ENCODE measurements at regions not wholly inside any gene's neighbourhood (a gene's known extent, or its start where the extent isn't known, plus 50 kb on each side); places are given as distances from the start of the nearest gene placed in this dataset.

DNA sequence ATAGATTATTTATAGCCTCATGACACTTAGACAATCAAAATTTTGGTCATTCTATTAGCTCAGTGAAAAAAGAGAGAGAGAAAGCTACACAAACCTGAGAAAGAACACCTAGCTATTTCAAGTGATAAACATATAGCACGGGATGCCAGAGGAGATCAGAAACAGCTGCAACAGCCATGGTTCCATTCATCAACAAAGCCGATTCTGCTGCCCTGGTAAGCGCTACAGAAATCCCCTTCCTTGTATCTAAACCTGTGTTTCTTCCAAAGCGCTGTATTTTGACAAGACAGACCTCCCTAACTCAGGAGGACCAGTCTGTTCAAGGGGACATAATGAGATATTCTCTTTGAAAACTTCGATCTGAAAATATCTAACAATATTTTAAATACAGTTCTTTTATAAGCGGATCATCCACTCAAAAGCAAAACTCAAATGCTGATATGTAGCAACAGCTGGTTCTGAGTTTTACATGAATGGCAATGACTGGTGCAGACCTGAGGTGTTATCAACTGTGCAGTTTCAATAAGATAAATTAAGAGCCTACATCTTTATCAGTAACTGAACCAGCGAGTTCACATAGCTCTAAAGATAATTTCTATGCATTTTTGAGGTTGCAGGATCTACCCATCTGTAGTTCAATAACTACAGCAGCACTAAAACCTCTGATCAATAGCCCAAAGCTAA, 447.8 kb downstream of the FRK start:
- no peak for DNase-seq
- no peak overlapping the region for H3K4me3 ChIP-seq (ENCODE audit: low read depth, low read length)
- no peaks in the 10 kb centered on the region for H3K27me3 ChIP-seq
- no peaks in the 10 kb centered on the region for H3K4me1 ChIP-seq
- H3K9me3 ChIP-seq, result no peaks in the 10 kb centered on the region
- TF ChIP-seq CTCF (IDR thresholded peaks at IDR 0.05; ENCODE audit: low read depth, low read length), result no peak
- H3K36me3 ChIP-seq, result no peaks in the 10 kb centered on the region

- H3K9me3 ChIP-seq, result no peaks in the 10 kb centered on the region
- TF ChIP-seq CTCF (IDR thresholded peaks at IDR 0.05; ENCODE audit: low read depth, low read length), result no peak
- no peaks in the 10 kb centered on the region for H3K27me3 ChIP-seq
- DNase-seq, result no peak
- no peaks in the 10 kb centered on the region for H3K36me3 ChIP-seq
- no peaks in the 10 kb centered on the region for H3K4me1 ChIP-seq
- no peak overlapping the region for H3K4me3 ChIP-seq (ENCODE audit: low read depth, low read length)
These were observed 448.5 kb downstream of the FRK start for GRCh38 chr6:115612216-115612615.

GRCh38 chr6:115610696-115611095, 450.0 kb downstream of the FRK start:
- Histone ChIP-seq H3K36me3 (no peaks in the 10 kb centered on the region), H3K4me1 (no peaks in the 10 kb centered on the region), H3K27me3 (no peaks in the 10 kb centered on the region), H3K4me3 (ENCODE audit: low read depth, low read length) (no peak overlapping the region), H3K9me3 (no peaks in the 10 kb centered on the region)
- peak; percentile 52 for DNase-seq
- no peak for TF ChIP-seq CTCF (IDR thresholded peaks at IDR 0.05; ENCODE audit: low read depth, low read length)

DNA sequence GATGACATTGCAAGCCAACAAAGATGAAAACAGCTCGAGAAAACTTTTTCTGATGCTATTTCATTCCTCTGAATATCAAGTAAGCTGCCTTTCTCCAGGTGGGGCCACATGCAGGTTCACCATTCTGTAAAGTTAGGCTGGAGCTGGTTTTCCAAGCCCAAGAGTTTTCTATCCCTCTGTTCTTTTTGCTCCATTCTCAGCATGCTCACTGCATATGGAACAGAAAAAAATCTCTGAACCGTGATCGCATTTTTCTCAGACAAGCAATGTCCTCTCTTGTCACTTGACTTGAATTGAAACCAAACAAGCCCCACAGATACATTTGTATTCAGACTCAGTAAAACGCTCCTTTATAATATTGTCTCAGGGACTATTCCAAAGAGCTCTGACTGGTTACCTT, 451.6 kb downstream of the FRK start:
- no peak for TF ChIP-seq CTCF (IDR thresholded peaks at IDR 0.05; ENCODE audit: low read depth, low read length)
- Histone ChIP-seq H3K36me3 (no peaks in the 10 kb centered on the region), H3K4me3 (ENCODE audit: low read depth, low read length) (no peak overlapping the region), H3K27me3 (no peaks in the 10 kb centered on the region), H3K4me1 (no peaks in the 10 kb centered on the region), H3K9me3 (no peaks in the 10 kb centered on the region)
- no peak for DNase-seq

DNA sequence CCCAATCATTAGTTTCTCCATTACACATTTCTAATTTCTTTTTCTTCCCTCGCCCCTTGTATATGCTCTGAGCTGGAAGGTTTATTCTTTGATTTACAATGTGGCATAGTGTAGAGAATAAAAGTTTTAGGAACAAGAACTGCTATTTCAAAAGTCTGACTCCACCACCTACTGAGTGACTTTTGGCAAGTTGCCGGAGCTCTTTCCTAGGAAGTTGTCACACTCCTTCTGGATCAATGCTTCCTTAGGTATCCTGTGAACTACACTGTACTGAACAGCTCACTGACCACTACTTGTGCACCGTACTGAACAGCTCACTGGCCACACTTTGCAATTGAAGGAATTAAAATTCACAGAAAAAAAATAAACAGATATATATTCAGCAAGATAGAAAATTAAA, 458.2 kb downstream of the FRK start:
- DNase-seq, result no peak
- no peak overlapping the region for H3K4me3 ChIP-seq (ENCODE audit: low read depth, low read length)
- no peaks in the 10 kb centered on the region for H3K36me3 ChIP-seq
- H3K4me1 ChIP-seq, result no peaks in the 10 kb centered on the region
- no peaks in the 10 kb centered on the region for H3K9me3 ChIP-seq
- H3K27me3 ChIP-seq, result no peaks in the 10 kb centered on the region
- TF ChIP-seq CTCF (IDR thresholded peaks at IDR 0.05; ENCODE audit: low read depth, low read length), result no peak

- TF ChIP-seq CTCF (IDR thresholded peaks at IDR 0.05; ENCODE audit: low read depth, low read length), result no peak
- Histone ChIP-seq H3K4me3 (ENCODE audit: low read depth, low read length) (no peak overlapping the region), H3K9me3 (no peaks in the 10 kb centered on the region), H3K4me1 (no peaks in the 10 kb centered on the region), H3K27me3 (no peaks in the 10 kb centered on the region), H3K36me3 (no peaks in the 10 kb centered on the region)
- no peak for DNase-seq
These were observed 459.2 kb downstream of the FRK start for GRCh38 chr6:115601509-115601908.
